Left ventricle myocardium superior (tissue), 1 donor: ENCODE measurements at regions not wholly inside any gene's neighbourhood (a gene's known extent, or its start where the extent isn't known, plus 50 kb on each side); places are given as distances from the start of the nearest gene placed in this dataset.
A peak's percentile ranks its signal among the peaks of the same experiment; 100 is the strongest.
"Not testable (repeated sequence)": the region's sequence is repeated elsewhere in the genome, so short reads cannot be mapped to it uniquely, and the experiment has no call there.

Experiments
- ATAC-seq: fragments of 200-7000 bp; cut with Tn5 transposase; one replicate; pipeline ENCODE4 v1.9.1; 2020; ENCODE audit warnings: mild to moderate bottlenecking, moderate library complexity
- DNase-seq: peaks from one replicate; pipeline ENCODE4 v3.0.0-alpha.2; 2020
- intact Hi-C: fragments of 100-400 bp; cut with micrococcal nuclease; formaldehyde crosslinking; loops from one replicate; pipeline ENCODE4 v1.11.0; 2022
- donor health status: DM: no; HTN: yes; CAD: no; lungs with severe emphysema.

- ATAC-seq (no peak), DNase-seq (no peak)
- intact Hi-C loops, result no loop called here
Measured at GRCh38 chr5:155711882-155712281, 615.1 kb upstream of the SGCD start.

- ATAC-seq, DNase-seq, intact Hi-C loops: not testable (repeated sequence)
Measured at GRCh38 chr5:155714435-155714834, 612.5 kb upstream of the SGCD start.

DNA sequence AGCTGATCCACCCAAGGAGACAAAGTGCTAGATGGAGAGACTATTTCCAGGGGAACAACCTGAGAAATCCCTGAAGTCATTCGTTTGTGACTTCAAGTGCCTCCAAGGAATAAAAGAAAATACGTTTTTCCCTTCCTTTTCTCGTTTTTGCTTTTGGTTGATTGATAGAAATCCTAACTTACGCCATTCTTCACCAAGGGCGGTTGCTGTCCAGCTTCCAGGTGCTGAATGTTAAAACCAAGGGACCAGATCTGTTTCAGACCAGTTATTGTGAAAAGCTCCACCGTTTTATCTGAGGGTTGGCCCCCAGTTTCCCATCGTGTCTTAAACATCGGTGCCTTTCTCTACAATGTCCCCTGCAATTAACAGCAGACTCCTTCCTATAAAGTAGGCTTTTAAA, 600.7 kb upstream of the SGCD start:
- intact Hi-C loops, result no loop called here
- ATAC-seq, result no peak
- DNase-seq, result no peak

DNA sequence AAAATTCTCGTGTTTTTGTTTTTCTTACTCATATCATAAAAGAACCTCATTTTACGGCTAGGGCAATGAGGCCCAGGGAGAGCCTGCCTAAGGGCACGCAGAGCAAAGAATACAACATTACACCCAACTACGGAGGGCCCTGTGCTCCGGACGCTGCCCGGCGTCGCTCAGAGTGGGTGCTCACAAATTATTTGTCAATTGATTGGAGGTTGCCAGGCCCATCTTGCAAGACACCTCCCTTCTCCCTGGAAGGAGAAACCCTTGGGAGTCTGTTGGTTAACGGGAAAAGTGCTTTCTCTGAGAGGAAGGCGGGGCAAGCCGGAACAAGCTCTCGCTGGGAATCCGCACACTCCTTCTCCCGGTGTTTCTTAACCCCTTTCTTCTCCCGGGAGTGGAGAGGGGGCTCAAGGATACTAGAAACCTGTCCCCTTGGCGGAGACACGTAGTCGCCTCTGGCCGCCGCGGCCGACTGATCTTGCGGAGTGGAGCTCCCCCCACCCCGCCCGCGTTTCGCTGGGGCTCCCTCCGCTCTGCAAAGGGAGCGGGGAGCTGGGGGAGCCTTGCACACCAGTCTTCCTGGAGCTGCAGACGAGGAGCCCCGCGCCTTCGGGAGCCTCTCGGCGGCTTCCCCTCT, 599.3 kb upstream of the SGCD start:
- ATAC-seq, result no peak
- DNase-seq, result peak; percentile 21
- intact Hi-C loops, result no loop called here

DNA sequence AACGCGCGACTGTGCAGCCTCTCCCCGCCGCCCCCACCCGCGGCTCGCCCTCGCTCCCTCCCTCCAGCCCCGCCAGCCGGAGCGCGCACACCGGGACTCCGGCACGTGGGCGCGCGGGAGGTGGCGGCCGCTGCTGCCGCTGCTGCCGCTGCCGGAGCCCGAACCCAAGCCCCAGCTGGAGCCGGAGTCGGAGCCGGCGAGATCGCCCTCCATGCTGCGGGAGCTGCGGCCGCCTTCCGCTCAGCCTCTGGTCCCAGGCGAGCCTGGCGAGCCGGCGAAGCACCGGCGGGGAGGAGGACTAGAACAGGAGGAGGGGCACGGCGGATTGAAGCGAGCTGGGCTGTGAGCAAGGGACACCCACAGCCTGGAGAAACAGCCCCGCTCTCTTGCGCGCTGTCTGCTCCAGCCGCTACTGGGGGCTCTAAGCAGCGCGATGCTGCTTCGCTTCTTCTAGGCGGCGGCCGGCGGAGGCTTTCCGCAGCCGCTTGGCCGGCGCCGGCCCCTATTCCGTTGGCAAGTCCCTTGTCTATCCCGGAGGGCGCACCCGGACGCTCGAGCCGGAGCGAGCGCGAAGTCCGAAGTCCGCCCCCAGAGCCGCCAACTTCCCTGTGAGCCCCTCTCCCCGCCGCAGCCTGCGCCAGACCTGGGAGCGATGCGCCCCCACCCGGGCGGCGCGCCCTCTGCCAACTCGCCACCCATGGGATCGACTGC, 598.7 kb upstream of the SGCD start:
- intact Hi-C loops, result no loop called here
- ATAC-seq (peak; percentile 78), DNase-seq (peak; percentile 85)

GRCh38 chr5:155728857-155729683, 597.9 kb upstream of the SGCD start:
- intact Hi-C loops, result no loop called here
- peak; percentile 61 for ATAC-seq
- DNase-seq, result peak; percentile 75

DNA sequence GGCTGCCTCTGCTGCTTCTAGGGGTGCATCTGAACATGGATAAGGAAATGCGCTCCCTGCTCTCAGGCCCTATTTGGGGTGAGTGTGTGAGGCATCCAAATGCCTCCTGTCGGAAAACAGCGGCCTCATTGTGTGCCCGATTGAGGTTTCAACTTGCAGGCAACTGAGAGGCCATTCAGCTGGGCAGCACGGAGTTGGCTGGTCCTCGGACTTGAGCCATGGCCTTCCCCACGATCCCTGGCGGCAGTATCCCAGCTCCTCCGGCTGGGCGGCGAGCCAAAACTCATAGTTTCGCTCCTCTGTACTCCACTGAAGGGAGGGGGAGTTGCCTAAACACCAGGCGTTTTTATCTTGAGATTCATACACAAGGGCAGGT, 597.3 kb upstream of the SGCD start:
- DNase-seq, result peak; percentile 86

GRCh38 chr5:155732587-155733376, 594.2 kb upstream of the SGCD start:
- ATAC-seq, result peak; percentile 56
- intact Hi-C loops, result no loop called here
- no peak for DNase-seq

More for the DNA sequence above, 597.3 kb upstream of the SGCD start:
- peak; percentile 66 for ATAC-seq
- intact Hi-C loops, result no loop called here

- ATAC-seq, result no peak
- no peak for DNase-seq
- intact Hi-C loops, result no loop called here
Measured at GRCh38 chr5:155733935-155734334, 593.0 kb upstream of the SGCD start.

DNA sequence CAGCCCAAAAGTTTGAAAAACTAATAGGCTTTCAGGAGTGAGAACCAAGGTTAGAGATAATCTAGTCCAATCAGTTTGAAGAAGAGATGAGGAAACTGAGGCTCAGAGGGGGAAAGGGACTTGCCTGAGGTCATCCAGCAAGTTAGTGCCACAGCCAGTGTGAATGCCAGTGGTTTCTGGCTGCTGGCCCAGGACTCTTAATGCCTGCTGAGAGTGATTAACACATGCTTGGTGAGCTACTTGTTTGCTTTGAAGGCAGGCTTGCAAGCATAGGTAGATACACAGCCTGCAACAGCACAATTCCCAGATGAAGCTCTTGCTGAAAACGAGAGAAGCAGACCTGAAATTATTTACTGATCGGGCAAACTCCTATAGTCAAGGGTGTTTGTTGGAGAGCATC, 591.6 kb upstream of the SGCD start:
- intact Hi-C loops, result no loop called here
- ATAC-seq (peak; percentile 50), DNase-seq (peak; percentile 85)

GRCh38 chr5:155738616-155739015, 588.3 kb upstream of the SGCD start:
- no peak for ATAC-seq
- no peak for DNase-seq
- intact Hi-C loops, result no loop called here

DNA sequence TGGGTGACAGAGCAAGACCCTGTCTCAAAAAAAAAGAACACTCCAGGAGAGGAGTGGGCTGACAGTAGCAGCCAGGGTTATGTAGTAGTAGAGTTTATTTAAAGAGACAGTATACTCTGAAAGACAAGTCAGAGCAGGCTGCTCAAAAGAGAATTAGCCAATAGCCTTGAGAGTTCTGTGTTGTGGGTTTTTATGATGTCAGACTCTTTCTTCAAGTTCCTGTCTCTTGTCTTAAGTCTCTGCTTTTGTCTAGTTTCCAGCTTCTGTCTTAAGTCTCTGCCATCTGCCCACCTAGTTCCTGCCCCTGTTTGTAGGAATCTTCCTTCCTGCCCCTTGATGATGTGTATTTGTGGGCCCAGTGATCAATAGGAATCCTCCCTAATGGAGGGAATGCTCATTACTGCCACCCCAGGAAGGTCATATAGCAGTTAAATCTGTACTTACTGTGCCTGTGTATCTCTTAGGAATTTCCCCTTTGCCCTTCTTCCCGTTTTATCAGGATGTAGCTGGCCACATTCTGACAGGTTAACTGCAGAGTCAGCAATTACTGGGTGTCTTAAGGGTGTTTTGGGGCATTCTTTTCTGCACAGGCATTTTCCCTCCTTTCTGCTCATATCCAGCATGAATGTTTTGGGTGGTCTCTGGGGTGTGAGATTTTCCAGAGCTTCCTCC, 580.5 kb upstream of the SGCD start:
- intact Hi-C loops, result no loop called here

DNA sequence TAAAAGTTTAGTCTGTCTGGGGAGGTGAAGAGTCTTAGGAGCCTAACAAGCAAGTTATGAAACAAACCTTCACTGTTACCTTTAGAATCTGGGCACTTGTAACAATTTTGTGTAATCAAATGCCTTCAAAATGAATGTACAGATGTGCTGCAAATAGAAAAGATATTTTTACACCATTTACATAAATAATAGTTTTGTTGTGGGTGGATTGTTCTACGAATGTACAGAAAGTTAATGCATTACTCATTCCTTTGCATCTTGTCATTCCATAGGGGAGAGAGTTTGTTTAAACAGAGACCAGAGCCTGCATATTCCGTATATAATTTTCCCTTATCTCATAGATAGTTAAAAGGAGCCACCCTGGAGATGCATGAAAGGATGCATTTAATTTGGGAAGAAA, 576.9 kb upstream of the SGCD start:
- DNase-seq, result no peak
- intact Hi-C loops, result no loop called here
- ATAC-seq, result no peak

More for the DNA sequence above, 580.5 kb upstream of the SGCD start:
- DNase-seq (no peak), ATAC-seq (no peak)

DNA sequence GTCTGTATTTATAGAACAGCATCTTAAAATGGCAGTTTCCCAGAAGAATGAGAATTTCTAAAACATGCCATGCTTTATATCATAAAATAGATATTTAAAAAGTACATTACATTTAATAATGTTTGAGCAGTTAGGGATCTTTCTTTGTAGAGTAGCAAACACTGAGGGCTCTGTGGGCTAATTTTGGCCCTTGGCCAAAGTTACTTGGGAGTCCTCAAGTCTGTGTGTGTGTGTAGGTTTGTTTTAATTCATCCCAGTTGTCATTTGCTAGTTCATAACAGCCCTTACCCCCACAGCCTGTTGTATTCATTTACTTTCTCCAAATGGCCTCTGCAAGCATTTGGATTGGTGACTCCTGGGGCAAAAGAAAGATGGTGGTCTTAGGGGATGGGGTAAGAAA, 576.4 kb upstream of the SGCD start:
- intact Hi-C loops, result no loop called here
- DNase-seq, result no peak
- ATAC-seq, result no peak

DNA sequence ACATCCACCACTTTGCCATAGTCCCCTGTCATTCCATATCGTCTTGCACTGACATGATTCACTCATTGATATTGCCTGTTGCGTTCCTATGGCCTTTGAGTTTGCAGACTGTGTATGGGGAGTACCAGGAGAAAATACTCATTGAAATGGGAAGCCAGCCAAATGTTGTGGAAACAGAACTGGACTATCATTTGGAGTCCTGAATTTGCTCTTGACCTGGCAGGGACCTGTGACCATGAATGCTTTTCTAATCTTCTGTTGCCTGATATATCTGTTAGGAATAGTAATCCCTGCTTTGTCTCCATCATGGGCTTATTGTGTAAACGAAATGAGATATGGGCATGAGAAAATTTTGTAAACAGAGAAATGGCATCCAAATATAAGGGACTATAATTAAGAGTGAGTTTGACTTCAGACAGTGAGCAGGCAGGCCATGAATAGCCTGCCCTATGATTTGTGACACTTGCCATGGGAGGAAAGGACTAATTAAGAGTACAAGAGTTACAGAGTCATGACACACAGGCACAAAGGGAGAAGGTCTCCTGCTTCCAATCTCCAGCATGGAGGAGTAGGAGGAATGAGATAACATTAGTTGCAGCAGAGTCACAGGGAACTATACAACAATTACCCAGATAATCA, 572.9 kb upstream of the SGCD start:
- ATAC-seq (peak; percentile 95), DNase-seq (no peak)
- intact Hi-C loops, result no loop called here

- no peak for ATAC-seq
- DNase-seq, result no peak
- intact Hi-C loops, result no loop called here
Measured at GRCh38 chr5:155759252-155759651, 567.7 kb upstream of the SGCD start.

GRCh38 chr5:155759984-155760383, 567.0 kb upstream of the SGCD start:
- intact Hi-C loops, result no loop called here
- ATAC-seq, result no peak
- no peak for DNase-seq

GRCh38 chr5:155761502-155761901, 565.5 kb upstream of the SGCD start:
- no peak for DNase-seq
- intact Hi-C loops, result no loop called here
- ATAC-seq, result no peak

DNA sequence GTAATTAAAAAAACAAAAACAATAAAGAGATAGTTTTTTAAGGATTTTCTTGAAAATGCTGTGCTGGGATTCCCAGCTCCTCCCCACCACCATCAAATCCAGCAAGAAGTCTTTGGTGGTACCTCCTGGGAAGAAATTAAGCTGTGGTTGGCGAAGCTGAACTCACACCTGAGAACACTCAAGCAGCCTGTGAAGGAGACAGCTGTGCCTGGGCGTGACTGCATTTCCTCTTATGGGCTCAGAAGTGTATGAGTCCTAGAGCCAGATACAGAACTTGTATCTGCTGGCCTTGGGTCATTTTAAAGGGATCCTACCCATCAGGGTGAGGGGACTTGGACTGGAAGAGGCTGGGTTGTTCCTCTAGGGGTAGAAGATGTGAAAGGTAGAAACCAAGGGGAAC, 561.2 kb upstream of the SGCD start:
- intact Hi-C loops, result no loop called here
- no peak for DNase-seq
- ATAC-seq, result no peak
